HG03175 (cell line): ENCODE measurements at regions not wholly inside any gene's neighbourhood (a gene's known extent, or its start where the extent isn't known, plus 50 kb on each side); places are given as distances from the start of the nearest gene placed in this dataset.

Experiments
- ATAC-seq: cut with Tn5 transposase; IDR thresholded peaks from one replicate; pipeline ENCODE4 v1.9.1; 2021; ENCODE audit warnings: mild to moderate bottlenecking, moderate library complexity; ENCODE audit not compliant: unreplicated experiment

- no peak for ATAC-seq
These were observed 136.5 kb upstream of the ETAA1 start for GRCh38 chr2:67260343-67261277.

DNA sequence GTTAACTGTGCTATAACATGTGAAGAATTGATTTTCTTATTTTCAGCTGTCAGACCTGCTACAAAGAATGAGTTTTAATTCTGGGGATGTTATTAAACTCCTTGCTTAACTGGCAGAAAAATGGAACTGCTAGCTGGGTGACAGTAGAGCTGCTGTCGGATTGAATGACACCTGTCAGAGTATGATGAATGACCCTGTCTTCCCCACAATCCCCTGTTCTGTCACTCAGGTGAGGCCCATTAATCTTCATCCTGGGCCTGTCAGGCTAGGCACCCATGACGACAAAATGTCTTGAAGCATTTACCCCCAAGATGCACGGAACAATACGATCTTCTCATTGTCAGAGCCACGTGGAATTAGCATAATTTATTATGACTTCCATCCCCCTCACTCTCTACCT is 129.9 kb upstream of the ETAA1 start:
- ATAC-seq: no peak

- no peak for ATAC-seq
These were observed 128.3 kb upstream of the ETAA1 start for GRCh38 chr2:67268797-67269196.

- ATAC-seq: no peak
These were observed 124.9 kb upstream of the ETAA1 start for GRCh38 chr2:67272195-67272594.

DNA sequence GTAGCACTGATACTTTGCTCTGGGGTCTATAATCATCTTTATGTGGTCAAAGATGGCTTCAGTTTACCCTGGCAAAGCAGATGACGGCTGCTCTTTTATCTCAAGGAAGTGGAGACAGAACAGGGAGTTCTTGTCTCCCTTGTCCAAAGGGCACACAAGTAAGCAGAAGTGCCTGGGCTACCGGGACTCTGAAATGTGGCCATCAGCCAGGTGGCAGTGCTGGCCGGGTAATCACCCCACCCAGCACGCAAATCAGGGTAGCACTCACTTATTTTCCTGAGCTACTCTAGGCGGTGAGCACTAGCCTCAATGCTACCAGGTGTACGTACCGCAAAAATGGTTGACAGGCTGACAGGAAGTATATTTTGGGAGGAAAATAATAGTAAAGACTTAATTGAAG is 119.7 kb upstream of the ETAA1 start:
- ATAC-seq: no peak

GRCh38 chr2:67281101-67281500 is 116.0 kb upstream of the ETAA1 start:
- ATAC-seq: no peak

GRCh38 chr2:67283641-67284040 is 113.5 kb upstream of the ETAA1 start:
- no peak for ATAC-seq

- ATAC-seq: no peak
These were observed 110.0 kb upstream of the ETAA1 start for GRCh38 chr2:67286981-67287759.

DNA sequence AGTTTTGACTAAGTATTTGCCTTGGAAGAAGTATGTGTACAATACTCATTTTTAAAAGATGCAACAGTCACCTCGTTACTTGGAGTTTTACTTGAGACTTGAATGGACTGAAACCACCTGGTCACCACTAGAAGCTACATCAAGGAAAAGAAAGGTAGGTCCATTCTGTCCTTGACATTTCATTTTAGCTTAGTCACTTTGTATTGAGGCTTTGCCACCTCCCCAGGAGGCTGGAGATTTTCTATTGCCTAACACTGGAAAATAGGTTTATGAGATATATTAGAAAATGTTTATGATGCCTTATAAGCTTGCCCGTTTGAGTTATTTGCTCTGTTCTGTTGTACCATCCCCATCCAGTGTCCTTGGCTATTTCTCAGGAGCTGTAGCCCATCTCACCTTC is 107.9 kb upstream of the ETAA1 start:
- no peak for ATAC-seq

GRCh38 chr2:67289921-67290371 is 107.2 kb upstream of the ETAA1 start:
- ATAC-seq: no peak

GRCh38 chr2:67290451-67291290 is 106.5 kb upstream of the ETAA1 start:
- no peak for ATAC-seq

DNA sequence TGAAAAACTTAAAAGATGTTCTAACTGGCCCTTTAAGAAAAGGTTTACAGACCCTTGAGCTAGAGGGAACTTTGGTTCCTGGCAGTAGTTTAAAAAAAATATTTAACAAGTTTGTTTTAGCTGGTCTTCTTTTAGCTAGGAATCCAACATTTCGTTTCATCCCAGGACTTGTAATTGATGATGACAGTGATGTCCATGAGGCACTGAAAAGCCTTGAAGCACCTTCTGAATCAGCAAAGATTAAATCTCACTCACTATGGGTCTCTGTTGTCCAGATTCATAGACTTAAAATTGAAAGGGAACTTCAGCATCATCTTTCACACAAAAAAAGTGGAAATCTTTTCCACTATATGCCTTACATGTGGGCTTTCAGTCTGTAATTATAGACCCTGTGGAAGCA is 102.9 kb upstream of the ETAA1 start:
- ATAC-seq: no peak

DNA sequence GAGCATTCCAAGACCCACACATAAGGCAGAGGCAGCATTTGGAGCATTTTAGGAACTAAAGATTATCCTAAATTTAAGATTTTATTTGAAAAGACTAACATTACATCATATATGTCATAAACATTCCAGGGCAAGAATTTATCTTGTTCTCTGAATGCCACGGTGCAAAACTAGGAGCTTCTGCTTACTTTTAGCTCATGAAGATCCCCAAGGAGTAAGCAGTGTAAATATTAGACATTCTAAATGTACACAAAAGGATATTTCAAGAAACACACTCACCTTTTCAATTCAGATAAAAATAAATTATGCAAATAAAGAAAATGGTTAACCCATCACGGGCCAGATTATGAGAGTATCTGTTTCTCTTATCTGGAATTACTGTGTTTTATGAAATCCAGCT is 101.7 kb upstream of the ETAA1 start:
- ATAC-seq: no peak

DNA sequence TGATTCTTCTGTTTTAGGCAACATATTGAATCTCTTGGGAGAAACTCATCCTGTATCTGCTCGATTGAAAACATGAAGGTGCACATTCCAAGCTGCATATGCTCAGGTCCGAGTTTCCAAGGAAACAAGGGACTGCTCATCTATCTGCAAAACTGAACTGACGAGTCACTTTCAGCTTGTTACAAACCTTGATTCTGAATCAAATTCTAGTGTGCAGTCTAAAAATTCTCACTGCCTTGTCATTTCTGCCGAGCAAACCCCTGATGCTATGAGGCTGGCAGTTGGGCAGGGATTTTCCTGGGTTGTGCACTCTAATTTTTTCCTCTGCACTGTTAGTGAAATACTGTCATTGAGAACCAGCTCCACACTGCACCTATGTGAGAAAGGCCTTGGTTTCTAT is 101.3 kb upstream of the ETAA1 start:
- no peak for ATAC-seq

DNA sequence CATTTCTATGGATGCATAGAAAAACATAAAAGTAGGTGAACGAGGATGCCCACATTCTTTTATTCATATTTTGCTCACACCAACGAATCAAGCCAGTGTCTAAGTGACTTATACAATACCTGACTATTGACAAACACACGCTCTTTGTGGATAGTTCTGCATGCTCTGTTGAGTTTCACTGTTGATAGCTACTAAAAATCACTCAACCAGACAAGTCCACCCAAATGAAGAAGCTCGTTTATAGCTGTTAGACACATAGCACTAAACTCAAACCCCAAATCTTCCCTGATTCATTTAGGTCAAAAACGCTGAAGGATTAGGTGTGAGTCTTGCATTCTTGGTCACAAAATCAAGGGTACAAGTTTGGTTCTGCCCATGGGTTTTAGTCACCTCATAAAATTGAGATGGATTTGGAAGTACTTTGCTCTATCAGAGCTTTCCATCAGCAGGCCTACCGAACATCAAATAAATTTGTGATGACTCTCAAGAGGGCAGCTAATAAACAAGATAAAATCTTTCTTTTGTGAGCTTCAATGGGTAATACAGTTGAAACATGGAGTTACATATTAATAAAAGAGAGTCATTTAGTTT is 92.7 kb upstream of the ETAA1 start:
- no peak for ATAC-seq

- ATAC-seq: no peak
These were observed 87.9 kb upstream of the ETAA1 start for GRCh38 chr2:67309281-67309680.

- ATAC-seq: no peak
These were observed 85.6 kb upstream of the ETAA1 start for GRCh38 chr2:67311536-67311935.

GRCh38 chr2:67312871-67313270 is 84.3 kb upstream of the ETAA1 start:
- ATAC-seq: no peak

- no peak for ATAC-seq
These were observed 83.6 kb upstream of the ETAA1 start for GRCh38 chr2:67313536-67313935.

GRCh38 chr2:67318031-67318430 is 79.1 kb upstream of the ETAA1 start:
- ATAC-seq: no peak

GRCh38 chr2:67318563-67318962 is 78.6 kb upstream of the ETAA1 start:
- ATAC-seq: no peak
